Ovary (tissue), 3 donors: ENCODE measurements at regions not wholly inside any gene's neighbourhood (a gene's known extent, or its start where the extent isn't known, plus 50 kb on each side); places are given as distances from the start of the nearest gene placed in this dataset.

Experiments
- EP300 ChIP-seq: sonication (generic); formaldehyde crosslinking; IDR thresholded peaks from one replicate; pipeline ENCODE4 v1.6.1; 2017; ENCODE audit warnings: antibody characterized with exemption
- POLR2A ChIP-seq: fragments of 450-650 bp; IDR thresholded peaks from one replicate; pipeline ENCODE4 v1.6.1; 2017; ENCODE audit warnings: antibody characterized with exemption, mild to moderate bottlenecking, moderate library complexity
- TF ChIP-seq, protein P1 (sequence below), 3 donors: fragments of 450-650 bp in 2 of 3; fragments of 200-600 bp in 1 of 3; IDR thresholded peaks; one replicate each; pipeline versions ENCODE4 v1.5.1 to v1.8.0; 2016 to 2022; ENCODE audit warnings: antibody characterized with exemption in 3 of 3, mild to moderate bottlenecking in 1 of 3
- donor health status: DM: no; HTN: no; CAD: no.

DNA sequence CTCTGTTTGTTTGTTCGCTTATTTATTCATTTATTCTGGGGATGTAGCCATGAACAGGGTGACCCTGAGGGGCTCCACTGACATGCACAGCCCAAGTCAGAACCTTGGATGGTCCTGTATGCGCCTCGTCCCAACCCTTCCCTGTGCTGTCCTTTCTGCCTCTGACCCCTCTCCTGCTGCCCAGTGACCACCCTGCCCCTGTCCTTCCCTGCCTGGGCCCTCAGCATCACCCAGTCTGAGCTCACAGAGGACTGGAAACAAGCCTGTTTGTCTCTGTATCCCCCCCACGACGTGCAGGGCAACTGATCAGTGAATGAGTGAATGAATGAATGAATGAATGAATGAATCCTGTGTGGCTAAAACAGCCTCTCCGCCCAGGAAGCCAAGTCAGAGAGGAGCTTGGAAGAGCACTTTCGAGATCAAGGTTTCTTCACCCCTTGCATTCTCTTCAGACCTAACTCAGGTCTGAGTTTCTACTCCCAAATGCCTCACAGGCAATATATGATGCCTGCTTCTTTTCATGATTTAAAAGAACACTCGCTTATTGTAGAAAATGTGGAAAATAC, 157.7 kb downstream of the SMAD6 start:
- TF ChIP-seq, protein P1, sequence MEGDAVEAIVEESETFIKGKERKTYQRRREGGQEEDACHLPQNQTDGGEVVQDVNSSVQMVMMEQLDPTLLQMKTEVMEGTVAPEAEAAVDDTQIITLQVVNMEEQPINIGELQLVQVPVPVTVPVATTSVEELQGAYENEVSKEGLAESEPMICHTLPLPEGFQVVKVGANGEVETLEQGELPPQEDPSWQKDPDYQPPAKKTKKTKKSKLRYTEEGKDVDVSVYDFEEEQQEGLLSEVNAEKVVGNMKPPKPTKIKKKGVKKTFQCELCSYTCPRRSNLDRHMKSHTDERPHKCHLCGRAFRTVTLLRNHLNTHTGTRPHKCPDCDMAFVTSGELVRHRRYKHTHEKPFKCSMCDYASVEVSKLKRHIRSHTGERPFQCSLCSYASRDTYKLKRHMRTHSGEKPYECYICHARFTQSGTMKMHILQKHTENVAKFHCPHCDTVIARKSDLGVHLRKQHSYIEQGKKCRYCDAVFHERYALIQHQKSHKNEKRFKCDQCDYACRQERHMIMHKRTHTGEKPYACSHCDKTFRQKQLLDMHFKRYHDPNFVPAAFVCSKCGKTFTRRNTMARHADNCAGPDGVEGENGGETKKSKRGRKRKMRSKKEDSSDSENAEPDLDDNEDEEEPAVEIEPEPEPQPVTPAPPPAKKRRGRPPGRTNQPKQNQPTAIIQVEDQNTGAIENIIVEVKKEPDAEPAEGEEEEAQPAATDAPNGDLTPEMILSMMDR (IDR thresholded peaks at IDR 0.05) = no peak
- TF ChIP-seq EP300 = no peak
- no peak for TF ChIP-seq POLR2A
